GM19035 (cell line): ENCODE measurements at regions not wholly inside any gene's neighbourhood (a gene's known extent, or its start where the extent isn't known, plus 50 kb on each side); places are given as distances from the start of the nearest gene placed in this dataset.

Experiments used
- ATAC-seq: cut with Tn5 transposase; IDR thresholded peaks from one replicate; pipeline ENCODE4 v1.9.1; 2021; ENCODE audit not compliant: unreplicated experiment

DNA sequence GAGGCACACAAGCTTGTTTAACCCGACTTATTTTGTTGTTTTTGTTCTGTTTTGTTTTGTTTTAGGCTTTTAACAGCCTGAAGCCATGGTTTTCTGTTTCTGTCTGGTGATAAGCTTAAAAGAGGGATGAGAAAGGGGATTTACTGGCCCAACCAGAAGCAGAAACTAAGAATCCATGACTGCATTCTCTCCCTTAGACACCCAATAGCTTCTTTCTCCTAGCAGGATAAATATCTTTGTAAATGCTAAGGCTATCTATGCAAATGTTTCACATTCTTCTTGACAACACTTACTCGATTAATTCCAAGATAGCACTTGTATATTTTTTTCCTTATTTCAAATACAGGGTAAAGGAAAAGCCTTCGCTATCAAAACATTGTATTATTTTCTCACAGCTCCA, 53.7 kb upstream of the SMAD1 start:
- ATAC-seq: no peak

DNA sequence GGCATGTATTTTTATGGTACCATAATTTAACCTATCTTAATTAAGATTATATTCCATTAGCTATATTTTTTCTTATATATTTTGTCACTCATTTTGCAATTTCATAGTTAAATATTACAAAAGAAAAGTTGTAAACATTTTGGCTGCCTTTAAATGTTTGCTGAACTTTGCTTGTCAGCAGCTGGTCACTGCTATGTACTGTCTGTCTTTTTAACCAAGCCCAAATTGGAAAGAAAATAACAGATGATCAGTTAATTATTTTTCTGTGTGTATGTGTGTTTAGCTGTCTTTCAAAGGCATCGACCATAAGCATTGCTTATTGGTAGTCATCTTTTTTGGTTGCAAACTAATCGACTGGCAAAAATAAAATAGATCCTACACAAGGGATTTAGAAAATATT, 54.4 kb upstream of the SMAD1 start:
- no peak for ATAC-seq

DNA sequence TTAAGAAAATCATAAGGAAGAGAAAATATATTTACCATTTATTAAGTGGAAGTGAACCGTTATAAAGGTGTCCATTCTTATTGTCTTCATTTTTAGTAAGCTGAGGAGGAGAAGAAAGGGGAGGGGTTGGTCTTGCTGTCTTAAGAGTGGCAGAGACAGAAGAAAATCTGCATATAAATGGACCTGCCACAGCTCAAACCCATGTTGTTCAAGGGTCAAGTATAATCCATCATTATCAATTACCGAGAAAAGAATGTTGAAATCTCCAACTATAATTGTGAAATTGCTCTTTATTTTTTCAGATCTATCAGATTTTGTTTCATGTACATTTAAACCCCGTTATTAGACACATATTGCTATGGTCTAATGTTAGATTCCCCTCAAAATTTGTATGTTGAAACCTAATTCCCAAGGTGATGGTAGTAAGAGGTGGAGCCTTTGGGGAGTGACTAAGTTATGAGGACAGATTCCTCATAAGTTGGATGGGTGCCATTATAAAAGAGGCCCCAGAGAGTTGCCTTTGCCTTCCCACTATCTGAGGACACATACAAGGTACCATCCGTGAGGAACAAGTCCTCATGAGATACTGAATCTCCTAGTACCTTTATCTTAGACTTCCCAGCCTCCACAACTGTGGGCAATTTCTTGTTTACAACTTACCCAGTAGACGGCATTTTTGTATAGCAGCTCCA, 58.5 kb upstream of the SMAD1 start:
- ATAC-seq: no peak

DNA sequence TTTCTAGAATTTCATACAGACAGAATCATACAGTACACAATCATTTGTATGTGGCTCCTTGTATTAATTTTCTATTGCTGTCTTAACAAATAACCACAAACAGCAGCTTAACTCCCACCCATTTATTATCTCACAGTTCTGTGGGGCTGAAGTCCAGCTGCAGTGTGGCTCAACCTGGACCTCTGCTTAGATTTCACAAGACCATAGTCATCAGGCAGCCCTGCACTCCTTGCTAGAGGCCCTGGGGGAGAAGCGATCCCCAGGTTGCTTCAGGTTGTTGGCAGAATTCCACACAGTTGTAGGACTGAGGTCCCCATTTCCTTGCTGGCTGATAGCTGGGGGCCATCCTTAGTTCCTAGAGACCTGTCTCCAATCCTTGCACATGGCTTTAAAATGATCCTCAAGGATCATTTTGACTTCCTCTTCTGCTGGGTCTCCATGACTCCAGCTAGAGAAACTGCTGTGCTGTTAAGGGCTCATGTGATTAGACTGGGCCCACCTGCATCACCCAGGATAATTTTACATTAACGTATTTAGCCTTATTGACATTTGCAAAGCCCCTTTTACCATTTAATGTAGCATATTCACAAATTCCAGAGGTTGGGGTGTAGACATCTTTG, 60.9 kb upstream of the SMAD1 start:
- ATAC-seq: no peak

DNA sequence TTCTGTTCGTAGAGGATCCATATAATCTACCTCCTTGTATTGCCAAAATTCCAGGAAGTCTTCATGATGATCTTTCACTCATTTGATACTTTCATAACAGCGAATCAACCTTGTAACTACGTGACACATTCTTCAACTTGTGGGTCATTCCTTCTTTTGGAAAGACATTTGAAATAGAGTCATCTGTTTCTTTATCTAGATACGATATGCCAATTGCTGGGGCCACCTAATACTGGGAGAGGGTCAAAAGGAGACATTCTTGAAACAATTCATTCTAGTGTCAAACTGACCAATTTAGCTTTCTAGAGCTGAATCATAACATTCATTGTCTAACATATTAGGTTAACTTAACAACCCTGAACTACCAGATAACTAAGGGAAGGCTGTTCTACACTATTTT, 62.9 kb upstream of the SMAD1 start:
- no peak for ATAC-seq

DNA sequence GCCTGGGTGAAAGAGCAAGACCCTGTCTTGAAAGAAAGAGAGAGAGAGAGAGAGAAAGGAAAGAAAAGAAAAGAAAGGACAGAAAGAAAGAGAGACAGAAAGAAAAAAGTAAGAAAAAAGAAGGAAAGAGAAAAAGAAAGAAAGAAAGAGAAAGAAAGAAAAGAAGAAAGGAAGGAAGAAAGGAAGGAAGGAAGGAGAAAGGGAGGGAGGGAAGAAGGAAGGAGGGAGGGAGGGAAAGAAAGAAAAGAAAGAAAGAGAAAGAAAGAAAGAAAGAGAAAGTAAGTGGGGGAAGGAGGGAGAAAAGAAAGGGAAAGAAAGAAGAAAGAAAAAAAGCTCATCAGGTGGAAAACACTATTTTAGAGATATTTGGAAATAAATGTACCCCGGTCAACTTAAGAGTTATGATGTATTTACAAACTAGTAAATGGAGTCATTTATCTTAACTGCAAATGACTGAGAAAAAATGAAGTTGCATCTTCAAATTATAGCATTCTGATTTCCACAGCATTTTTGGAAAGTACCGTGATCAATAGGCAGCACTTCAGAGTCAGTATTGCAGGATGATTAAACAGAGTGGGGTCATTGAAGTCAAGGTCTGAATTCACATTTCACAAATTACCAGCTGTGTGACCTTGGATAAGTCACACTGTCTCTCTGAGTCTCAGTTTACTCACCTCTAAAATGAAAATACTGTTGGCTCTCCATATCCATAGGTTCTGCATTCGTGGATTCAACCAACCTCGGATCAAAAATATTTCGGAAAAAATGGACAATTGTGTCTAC, 64.1 kb upstream of the SMAD1 start:
- no peak for ATAC-seq

DNA sequence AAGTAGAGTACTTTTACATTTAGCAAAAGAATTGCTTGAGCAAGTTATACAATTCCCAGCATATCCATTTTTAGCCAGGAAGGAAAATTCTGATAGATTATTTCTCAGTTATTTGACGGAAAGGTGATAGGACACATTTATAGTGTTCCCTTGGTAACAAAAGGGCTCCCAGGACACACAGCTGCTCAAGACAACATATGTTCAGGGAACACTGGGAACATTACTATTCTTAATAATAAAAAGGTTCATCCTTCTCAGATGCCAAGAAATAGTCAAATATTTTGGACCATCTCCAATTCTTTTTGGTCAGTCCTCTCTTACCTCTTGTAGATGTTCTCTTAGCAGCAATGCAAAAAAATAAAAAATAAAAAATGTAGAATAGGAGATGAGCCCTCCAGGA, 66.8 kb upstream of the SMAD1 start:
- no peak for ATAC-seq

DNA sequence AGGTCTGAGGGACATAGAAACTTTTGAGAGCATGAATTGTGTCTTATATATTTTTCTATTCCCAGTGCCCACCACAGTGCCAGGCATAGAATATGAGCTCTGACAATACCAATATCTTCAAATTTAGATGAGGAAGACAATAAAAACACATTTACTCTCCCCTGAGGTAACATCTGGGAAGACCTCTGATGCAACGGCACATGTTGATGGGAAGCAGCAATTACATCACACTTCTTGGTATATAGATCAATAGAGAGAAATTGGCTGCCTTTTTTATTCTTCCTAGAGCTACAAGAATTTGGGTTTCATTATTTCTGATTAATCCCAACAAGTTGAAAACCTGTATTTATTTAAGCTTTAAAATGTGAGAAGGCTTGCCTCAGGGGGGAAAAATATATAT, 67.4 kb upstream of the SMAD1 start:
- no peak for ATAC-seq

DNA sequence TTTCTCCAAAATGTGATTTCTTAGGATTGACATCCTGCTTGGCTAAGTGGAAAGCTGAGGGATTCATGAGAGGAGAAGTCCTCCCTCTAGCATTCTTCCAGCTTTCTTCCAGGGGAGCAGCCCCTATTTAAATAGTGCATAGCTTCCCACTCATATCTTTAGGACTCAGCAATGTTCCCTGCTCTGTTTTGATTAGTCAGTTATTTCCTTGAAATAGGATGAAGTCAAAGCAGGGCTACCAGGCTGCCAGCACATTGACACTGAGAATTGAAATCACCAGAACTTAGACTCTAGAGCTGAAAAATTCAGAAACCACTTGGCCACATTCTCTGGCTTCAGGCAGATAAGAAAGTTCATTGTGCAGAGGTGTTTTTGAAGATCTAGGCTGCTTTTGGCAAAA, 74.7 kb upstream of the SMAD1 start:
- ATAC-seq: no peak

DNA sequence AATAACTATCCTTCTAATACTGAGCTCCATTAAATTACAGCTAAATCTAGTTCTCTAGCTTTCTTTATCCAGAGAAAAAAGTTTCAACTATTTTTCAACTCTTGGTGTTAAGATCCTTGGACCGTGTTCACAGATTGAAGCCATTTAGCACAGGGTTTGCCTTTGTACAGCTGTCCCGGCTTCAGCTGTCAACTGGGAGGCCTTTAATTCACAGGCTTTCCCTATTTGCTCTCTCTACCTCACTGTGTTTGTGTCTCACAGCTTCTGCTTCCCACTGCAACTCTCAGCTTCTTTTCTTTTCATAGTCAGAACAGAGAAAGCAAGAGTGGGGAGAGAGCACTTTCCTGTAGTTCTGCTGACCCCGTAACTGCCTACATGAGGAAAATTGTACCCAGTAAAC, 76.9 kb upstream of the SMAD1 start:
- no peak for ATAC-seq

DNA sequence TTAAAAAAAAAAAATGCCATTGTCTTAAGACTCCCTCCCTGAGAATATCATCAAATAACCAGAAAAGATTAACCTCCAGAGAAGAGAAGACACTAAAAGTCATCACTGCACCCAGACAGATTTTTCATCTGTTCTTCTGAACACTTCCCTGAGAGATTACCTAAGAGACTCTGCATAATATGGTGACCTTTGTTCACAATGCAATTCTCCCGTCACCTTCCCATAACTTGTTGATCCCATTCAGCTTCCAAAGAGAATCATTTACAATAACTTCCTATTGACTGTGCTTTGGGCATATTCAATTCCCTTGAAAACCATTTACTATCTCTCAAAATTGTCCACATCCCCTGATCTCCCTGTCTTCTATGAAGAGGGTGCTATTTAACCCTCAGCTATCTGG, 85.1 kb upstream of the SMAD1 start:
- ATAC-seq: no peak

DNA sequence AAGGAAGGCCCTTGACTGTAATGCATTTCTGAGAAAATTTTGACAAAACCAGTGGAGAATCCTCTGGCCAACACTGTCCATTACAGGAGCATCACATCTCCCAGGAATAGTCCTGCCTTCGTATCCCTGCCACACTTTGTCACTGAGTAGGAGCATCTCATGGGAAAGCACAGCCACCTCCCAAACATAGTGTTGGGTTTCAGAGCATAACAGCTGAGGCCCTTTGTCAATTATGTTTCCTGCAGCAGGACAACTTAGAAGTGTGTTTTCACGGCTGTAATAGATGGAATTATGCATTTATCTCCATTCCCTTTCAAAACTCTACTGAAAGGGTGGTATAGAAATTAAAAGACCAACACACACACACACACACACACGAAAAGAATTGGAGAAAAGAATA, 91.1 kb upstream of the SMAD1 start:
- no peak for ATAC-seq

DNA sequence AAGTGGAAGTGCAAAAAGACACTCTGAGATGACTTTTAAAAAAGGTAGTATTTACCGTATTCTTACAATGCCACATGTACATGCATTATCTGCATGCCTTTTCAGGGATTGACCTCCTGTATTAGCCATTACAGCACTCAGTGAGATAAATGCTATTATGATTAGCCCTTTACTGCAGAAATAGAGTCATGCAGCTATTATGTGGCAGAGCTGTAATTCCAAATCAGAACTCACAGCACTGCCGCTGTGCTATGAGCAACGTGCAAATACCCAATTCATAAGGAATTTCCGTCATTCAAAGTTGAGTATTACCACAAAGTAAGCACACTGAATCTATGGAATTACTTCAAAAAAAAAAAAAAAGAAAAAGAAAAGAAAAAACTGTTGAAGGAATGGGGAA, 92.1 kb upstream of the SMAD1 start:
- no peak for ATAC-seq

DNA sequence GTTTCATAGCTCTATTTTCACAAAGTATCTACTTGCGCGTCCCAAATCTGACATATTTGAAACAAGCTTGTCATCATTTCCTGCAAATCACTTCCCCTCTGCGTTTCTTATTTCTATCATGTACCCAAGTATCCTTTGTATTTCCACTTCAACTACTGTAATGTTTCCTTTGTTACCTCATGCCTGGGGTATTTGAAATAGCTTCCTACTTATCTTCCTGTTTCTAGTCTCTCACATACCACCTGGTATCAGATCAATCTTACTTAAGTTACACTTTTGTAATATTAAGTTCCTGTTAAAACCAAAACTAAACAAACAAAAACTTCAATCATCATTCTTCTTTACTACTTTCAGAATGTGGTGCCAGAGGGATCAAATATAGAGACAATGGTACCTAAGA, 93.6 kb upstream of the SMAD1 start:
- no peak for ATAC-seq

DNA sequence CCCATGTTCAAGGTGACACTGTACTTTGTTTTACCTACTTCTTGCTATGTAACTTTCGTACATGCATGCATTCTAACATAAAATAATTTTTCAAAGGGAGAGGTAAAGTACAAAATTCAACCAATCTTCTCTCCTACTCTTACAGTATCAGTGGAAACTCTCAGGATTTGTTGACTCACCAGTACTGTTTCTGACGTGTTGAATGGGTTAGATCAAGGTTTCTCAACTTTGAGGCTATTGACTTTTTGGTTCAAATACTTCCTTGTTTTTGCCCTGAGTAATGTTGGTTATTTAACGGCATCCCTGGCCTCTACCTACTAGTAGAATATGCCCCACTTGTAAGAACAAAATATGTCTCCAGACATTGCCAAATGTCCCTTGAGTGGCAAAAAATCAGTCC, 94.6 kb upstream of the SMAD1 start:
- ATAC-seq: no peak

DNA sequence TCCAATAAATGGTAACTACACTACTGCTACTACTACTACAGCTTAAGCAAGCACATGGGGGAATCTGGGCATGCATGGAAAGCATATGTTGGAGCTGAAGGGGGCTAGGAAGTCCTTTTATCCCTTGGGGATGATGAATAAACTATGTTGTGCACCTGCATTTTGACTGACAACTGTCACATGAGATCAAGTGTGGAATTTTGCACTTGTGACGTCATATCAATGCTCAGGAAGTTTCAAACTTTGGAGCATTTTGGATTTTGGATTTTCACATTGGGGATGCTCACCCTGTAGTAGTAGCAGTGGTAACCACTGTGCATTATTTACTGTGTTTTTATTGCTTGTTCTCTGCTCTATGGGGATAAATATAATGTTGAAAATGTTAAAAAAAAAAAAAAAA, 100.5 kb upstream of the SMAD1 start:
- ATAC-seq: no peak

DNA sequence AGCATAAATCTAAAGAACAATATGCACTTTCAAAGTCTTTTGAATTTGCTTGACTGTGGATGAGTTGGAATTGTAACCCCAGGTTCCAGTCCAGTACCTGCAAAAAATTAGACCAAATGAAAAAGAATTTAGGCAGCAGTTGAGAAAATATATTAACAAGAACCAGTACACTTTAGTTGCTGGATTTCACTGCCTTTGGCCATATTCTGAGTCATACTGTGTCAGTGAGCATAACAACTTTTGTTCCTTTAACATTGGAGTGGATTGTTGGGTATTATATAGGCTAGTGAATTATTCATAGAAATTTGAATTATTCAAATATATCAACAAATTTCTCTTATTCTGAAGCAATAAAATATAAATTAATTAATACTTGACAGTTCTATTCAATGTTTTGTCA, 101.5 kb upstream of the SMAD1 start:
- no peak for ATAC-seq

DNA sequence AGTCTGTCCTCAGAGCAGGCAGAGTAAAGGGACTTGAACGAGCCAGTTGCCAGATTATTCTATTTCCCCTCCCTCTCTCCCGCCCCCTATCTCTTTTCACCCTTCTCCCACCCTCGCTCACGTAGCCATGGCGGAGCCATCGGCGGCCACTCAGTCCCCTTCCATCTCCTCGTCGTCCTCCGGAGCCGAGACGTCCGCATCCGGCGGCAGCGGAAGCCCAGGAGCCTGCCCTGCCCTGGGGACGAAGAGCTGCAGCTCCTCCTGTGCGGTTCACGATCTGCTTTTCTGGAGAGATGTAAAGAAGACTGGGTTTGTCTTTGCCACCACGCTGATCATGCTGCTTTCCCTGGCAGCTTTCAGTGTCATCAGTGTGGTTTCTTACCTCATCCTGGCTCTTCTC, 106.2 kb upstream of the SMAD1 start:
- no peak for ATAC-seq

DNA sequence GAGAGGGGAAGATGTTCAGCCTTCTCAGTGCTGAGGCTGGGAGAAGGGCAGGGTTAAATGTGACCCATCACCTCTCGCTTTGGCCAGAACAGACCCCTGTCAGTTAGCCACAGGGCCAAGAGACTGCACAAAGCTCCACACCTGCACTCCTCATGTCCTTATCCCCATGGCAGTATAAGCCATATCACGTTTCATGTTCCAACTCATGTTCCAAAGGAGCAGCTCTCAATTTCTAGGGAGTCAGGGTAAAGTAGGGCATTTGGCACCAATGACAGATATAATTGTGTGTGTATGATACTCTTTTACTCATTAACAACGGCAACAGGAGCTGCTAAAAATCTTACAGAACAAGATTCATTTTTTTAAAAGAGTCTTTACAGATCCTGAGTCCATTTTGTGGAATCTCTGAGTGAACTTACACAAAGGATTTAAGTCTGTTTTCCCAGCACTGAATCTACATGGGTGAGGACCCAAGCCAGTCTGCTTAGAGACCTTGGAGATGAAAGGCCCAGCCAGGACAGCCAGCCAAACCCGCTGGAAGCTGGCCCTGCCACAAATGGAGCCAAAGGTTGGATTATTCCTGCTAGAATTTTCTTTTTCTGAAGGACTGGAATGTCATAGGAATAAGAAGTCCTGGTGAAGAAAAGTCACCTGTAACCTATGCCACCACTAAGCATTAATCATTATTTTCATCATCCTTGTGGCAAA, 129.1 kb upstream of the SMAD1 start:
- ATAC-seq: no peak

DNA sequence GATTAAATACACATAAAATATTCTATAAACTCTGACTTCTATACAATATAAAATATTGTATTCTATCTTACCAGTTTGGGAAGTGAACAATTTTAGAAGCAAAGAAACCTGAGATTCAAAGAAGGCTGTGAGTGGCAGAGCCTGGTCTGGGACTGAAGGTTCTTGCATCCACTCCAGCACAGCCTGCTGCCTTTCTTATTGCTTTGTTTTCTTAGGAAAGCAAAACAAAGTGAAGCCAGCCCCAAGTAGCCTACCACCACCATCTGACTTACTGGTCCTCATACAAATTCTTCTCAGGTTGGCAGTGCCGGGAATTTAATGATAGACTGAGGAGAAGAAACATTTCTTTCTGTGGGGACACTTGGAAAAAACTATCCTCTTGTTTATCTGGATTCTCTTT, 129.7 kb upstream of the SMAD1 start:
- no peak for ATAC-seq

DNA sequence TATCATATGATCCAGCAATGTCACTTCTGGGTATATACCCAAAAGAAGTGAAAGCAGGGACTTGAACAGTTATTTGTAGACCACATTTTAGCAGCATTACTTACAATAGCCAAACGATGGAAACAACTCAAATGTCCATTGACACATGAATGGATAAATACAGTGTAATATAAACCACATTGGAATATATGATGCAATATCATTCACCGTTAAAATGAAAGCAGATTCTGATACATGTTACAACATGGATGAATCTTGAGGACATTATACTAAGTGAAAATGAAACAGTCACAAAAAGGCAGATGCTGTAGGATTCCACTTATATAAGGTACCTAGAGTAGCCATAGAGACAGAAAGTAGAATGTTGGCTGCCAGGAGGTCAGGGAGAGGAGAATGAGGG, 130.5 kb upstream of the SMAD1 start:
- ATAC-seq: no peak

DNA sequence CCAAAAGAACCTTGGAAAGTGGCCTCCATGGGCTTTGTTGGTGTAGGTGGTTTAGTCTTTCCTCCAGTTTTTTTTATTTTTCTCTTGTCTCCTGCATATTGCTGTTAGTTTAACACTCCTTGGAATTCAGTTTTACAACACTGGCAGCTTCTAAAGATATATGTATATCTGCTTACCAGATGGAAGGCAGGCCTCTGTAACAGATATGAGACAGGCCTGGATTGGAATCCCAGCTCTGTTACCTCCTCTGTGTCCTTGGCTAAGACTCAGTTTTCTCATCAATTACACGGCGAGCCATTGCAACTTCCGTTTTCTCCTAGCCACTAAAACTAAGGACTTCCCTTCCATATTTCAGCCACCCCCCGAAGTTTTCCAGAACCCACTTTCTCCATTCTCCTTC, 133.4 kb upstream of the SMAD1 start:
- no peak for ATAC-seq
